H1 (cell line): ENCODE measurements at regions not wholly inside any gene's neighbourhood (a gene's known extent, or its start where the extent isn't known, plus 50 kb on each side); places are given as distances from the start of the nearest gene placed in this dataset.

ENCODE experiments used
- CTCF ChIA-PET: fragments of 300-600 bp; sonication (Branson Sonifier 250); formaldehyde crosslinking; loops from one replicate; lab custom pipeline; 2021; ENCODE audit not compliant: partially characterized antibody; lab: Charles Lee
- POLR2A ChIA-PET: fragments of 300-600 bp; sonication (Branson Sonifier 250); formaldehyde crosslinking; loops from one replicate; lab custom pipeline; 2021; ENCODE audit warnings: inconsistent platforms; ENCODE audit not compliant: partially characterized antibody; lab: Charles Lee
- DNase-seq, 2 experiments: peaks; one replicate each; pipeline versions ENCODE4 v3.0.0 to v3.0.0-alpha.2; 2010 to 2022; ENCODE audit warnings: low spot score in 2 of 2, low read depth in 1 of 2, mixed read lengths in 1 of 2
- FAIRE-seq: peaks from 2 replicates; lab custom pipeline; 2011; peaks lifted over from hg19 to GRCh38; lab: Jason Lieb, UNC
- H2AFZ ChIP-seq: 2 replicates; pipeline ENCODE4 v1.8.1; 2012; ENCODE audit warnings: low read length, inconsistent platforms
- H2AK5ac ChIP-seq: 2 replicates; pipeline ENCODE4 v1.6.1; 2013; ENCODE audit warnings: low read depth, low read length
- H2BK120ac ChIP-seq: replicated peaks from 2 replicates; pipeline ENCODE3; 2013; ENCODE audit warnings: low read depth, low read length, inconsistent platforms
- H2BK12ac ChIP-seq: 2 replicates; pipeline ENCODE4 v1.6.1; 2013; ENCODE audit warnings: low read depth, low read length
- H2BK15ac ChIP-seq: 2 replicates; pipeline ENCODE4 v1.6.1; 2013; ENCODE audit warnings: low read length
- H2BK20ac ChIP-seq: 2 replicates; pipeline ENCODE4 v1.6.1; 2013; ENCODE audit warnings: low read length
- H2BK5ac ChIP-seq: 2 replicates; pipeline ENCODE4 v1.6.1; 2013; ENCODE audit warnings: low read depth, low read length
- H3K14ac ChIP-seq: 2 replicates; pipeline ENCODE4 v1.6.1; 2013; ENCODE audit warnings: inconsistent platforms; ENCODE audit not compliant: insufficient read length
- H3K18ac ChIP-seq: 2 replicates; pipeline ENCODE4 v1.6.1; 2013; ENCODE audit warnings: low read length; ENCODE audit errors: extremely low read depth
- H3K23ac ChIP-seq: 2 replicates; pipeline ENCODE4 v1.6.1; 2013; ENCODE audit warnings: inconsistent platforms; ENCODE audit not compliant: insufficient read length
- H3K23me2 ChIP-seq: 2 replicates; pipeline ENCODE4 v1.6.1; 2013; ENCODE audit warnings: low read depth, low read length
- H3K27ac ChIP-seq: 2 replicates; pipeline ENCODE4 v1.6.1; 2011; ENCODE audit warnings: low read depth, low read length, inconsistent platforms
- H3K27me3 ChIP-seq, 4 experiments: replicated peaks in 1 of 4; 1 replicate in 1 of 4; 2 replicates in 3 of 4; pipeline versions ENCODE4 v1.6.1 to v1.8.1; 2011 to 2013; ENCODE audit warnings: low read length in 3 of 4, mild to moderate bottlenecking in 3 of 4, inconsistent platforms in 2 of 4, mixed read lengths in 2 of 4, moderate library complexity in 1 of 4; ENCODE audit not compliant: control insufficient read depth in 3 of 4, insufficient read depth in 3 of 4; ENCODE audit errors: extremely low read depth in 1 of 4
- H3K36me3 ChIP-seq, 4 experiments: 2 replicates each; pipeline versions ENCODE4 v1.6.1 to v1.8.1; 2011 to 2013; ENCODE audit warnings: mild to moderate bottlenecking in 4 of 4, low read length in 3 of 4, moderate library complexity in 2 of 4, control low read depth in 1 of 4, inconsistent platforms in 1 of 4; ENCODE audit not compliant: insufficient read depth in 4 of 4, control insufficient read depth in 2 of 4
- H3K4ac ChIP-seq: replicated peaks from 2 replicates; pipeline ENCODE3; 2013; ENCODE audit warnings: low read length, low read depth, mixed read lengths, inconsistent platforms; ENCODE audit not compliant: insufficient read length
- H3K4me1 ChIP-seq, 4 experiments: replicated peaks in 1 of 4; 1 replicate in 1 of 4; 2 replicates in 3 of 4; pipeline versions ENCODE4 v1.6.1 to v1.8.1; 2011 to 2013; ENCODE audit warnings: low read length in 3 of 4, inconsistent platforms in 2 of 4, mixed read lengths in 1 of 4; ENCODE audit not compliant: insufficient read depth in 4 of 4, control insufficient read depth in 3 of 4
- H3K4me2 ChIP-seq, 2 experiments: 2 replicates each; pipeline versions ENCODE4 v1.6.1 to v1.8.1; 2011 to 2013; ENCODE audit warnings: low read depth in 2 of 2, low read length in 2 of 2, control low read depth in 1 of 2, inconsistent platforms in 1 of 2, mild to moderate bottlenecking in 1 of 2; ENCODE audit not compliant: insufficient read depth in 1 of 2
- H3K4me3 ChIP-seq, 4 experiments: fragments of 200-600, 300-600 bp in 1 of 4; sonication (generic), shearing (Covaris generic), sonication (Bioruptor Twin) in 1 of 4; 2 replicates each; pipeline versions ENCODE4 v1.5.1 to v1.8.1; 2011 to 2016; ENCODE audit warnings: low read length in 4 of 4, low read depth in 3 of 4, control low read depth in 2 of 4, inconsistent platforms in 2 of 4, mild to moderate bottlenecking in 2 of 4, mixed read lengths in 1 of 4, moderate library complexity in 1 of 4; ENCODE audit not compliant: insufficient read depth in 2 of 4; ENCODE audit errors: extremely low read depth in 1 of 4
- H3K56ac ChIP-seq: replicated peaks from 2 replicates; pipeline ENCODE3; 2013; ENCODE audit warnings: low read depth, mild to moderate bottlenecking, mixed read lengths, low read length, inconsistent platforms; ENCODE audit not compliant: insufficient read length
- H3K79me1 ChIP-seq: 2 replicates; pipeline ENCODE4 v1.6.1; 2013; ENCODE audit warnings: low read depth, low read length, control low read depth
- H3K79me2 ChIP-seq, 2 experiments: 2 replicates each; pipeline versions ENCODE4 v1.6.1 to v1.8.1; 2012 to 2013; ENCODE audit warnings: low read length in 2 of 2, mild to moderate bottlenecking in 2 of 2, inconsistent platforms in 1 of 2; ENCODE audit not compliant: insufficient read depth in 2 of 2, control insufficient read depth in 1 of 2
- H3K9ac ChIP-seq, 4 experiments: replicated peaks in 1 of 4; 1 replicate in 1 of 4; 2 replicates in 3 of 4; pipeline versions ENCODE4 v1.6.1 to v1.8.1; 2011 to 2013; ENCODE audit warnings: low read depth in 3 of 4, low read length in 3 of 4, control low read depth in 2 of 4, mild to moderate bottlenecking in 2 of 4, moderate library complexity in 2 of 4, inconsistent platforms in 1 of 4; ENCODE audit errors: extremely low read depth in 1 of 4
- H3K9me3 ChIP-seq, 2 experiments: 2 replicates each; pipeline versions ENCODE4 v1.6.1 to v1.8.1; 2012 to 2013; ENCODE audit warnings: mild to moderate bottlenecking in 2 of 2, moderate library complexity in 2 of 2, control low read depth in 1 of 2, inconsistent platforms in 1 of 2, low read depth in 1 of 2, low read length in 1 of 2, mixed read lengths in 1 of 2; ENCODE audit not compliant: insufficient read depth in 2 of 2
- H4K20me1 ChIP-seq, 2 experiments: replicated peaks in 1 of 2; 2 replicates each; pipeline versions ENCODE3 to v1.8.1; 2011 to 2013; ENCODE audit warnings: inconsistent platforms in 2 of 2, low read length in 2 of 2, mild to moderate bottlenecking in 1 of 2; ENCODE audit not compliant: insufficient read depth in 2 of 2, control insufficient read depth in 1 of 2
- H4K5ac ChIP-seq: 2 replicates; pipeline ENCODE4 v1.6.1; 2013; ENCODE audit warnings: low read length, low read depth, mixed read lengths, inconsistent platforms; ENCODE audit not compliant: insufficient read length
- H4K8ac ChIP-seq: 2 replicates; pipeline ENCODE4 v1.8.0; 2013; ENCODE audit warnings: mild to moderate bottlenecking, moderate library complexity, low read length, inconsistent platforms; ENCODE audit not compliant: insufficient read depth; ENCODE audit errors: extremely low read depth
- H4K91ac ChIP-seq: replicated peaks from 2 replicates; pipeline ENCODE3; 2013; ENCODE audit warnings: low read length, mixed read lengths, inconsistent platforms; ENCODE audit not compliant: insufficient read length
- CREB1 ChIP-seq: IDR thresholded peaks from 2 replicates; pipeline ENCODE4 v1.6.1; 2012; ENCODE audit warnings: inconsistent platforms
- EZH2 ChIP-seq: fragments of 200-600 bp; sonication (generic); IDR thresholded peaks from 2 replicates; pipeline ENCODE4 v1.7.1; 2012; ENCODE audit warnings: low read depth, mild to moderate bottlenecking, moderate library complexity, low read length, inconsistent platforms; ENCODE audit not compliant: severe bottlenecking
- POLR2A ChIP-seq, 2 experiments: IDR thresholded peaks; 1 replicate in 1 of 2; 2 replicates in 1 of 2; pipeline ENCODE4 v1.6.1; 2011; ENCODE audit warnings: low read depth in 2 of 2, low read length in 2 of 2, mild to moderate bottlenecking in 2 of 2; ENCODE audit errors: control extremely low read depth in 1 of 2
- POU5F1 ChIP-seq: IDR thresholded peaks from 2 replicates; pipeline ENCODE4 v1.6.1; 2011; ENCODE audit warnings: low read depth, mild to moderate bottlenecking, low read length, moderate library complexity
- RAD21 ChIP-seq, 2 experiments: IDR thresholded peaks in 1 of 2; conservative IDR thresholded peaks in 1 of 2; 2 replicates each; pipeline ENCODE4 v1.6.1; 2011; ENCODE audit warnings: low read depth in 2 of 2, low read length in 2 of 2, improper control_type of control experiment in 1 of 2, inconsistent platforms in 1 of 2, mild to moderate bottlenecking in 1 of 2, moderate library complexity in 1 of 2
- SAP30 ChIP-seq: fragments of 300-600 bp; sonication (generic); IDR thresholded peaks from 2 replicates; pipeline ENCODE4 v1.7.1; 2012; ENCODE audit warnings: low read length, moderate library complexity, mild to moderate bottlenecking, inconsistent platforms; ENCODE audit not compliant: insufficient read depth, insufficient replicate concordance
- SIN3A ChIP-seq, 2 experiments: IDR thresholded peaks in 1 of 2; conservative IDR thresholded peaks in 1 of 2; 2 replicates each; pipeline ENCODE4 v1.6.1; 2011 to 2012; ENCODE audit warnings: low read length in 2 of 2, improper control_type of control experiment in 1 of 2, low read depth in 1 of 2, mild to moderate bottlenecking in 1 of 2
- SRF ChIP-seq: IDR thresholded peaks from 2 replicates; pipeline ENCODE4 v1.6.1; 2011; ENCODE audit warnings: mild to moderate bottlenecking, low read depth, low read length, moderate library complexity
- WGBS, 2 experiments: shearing (Covaris generic) in 1 of 2; methylation state at CpG; one replicate each; pipeline versions ENCODE4 v1.1.6 to v1.1.7; 2013 to 2015; ENCODE audit warnings: low lambda C conversion rate in 2 of 2, mixed read lengths in 2 of 2, inconsistent platforms in 1 of 2, low coverage in 1 of 2, missing lambda C conversion rate in 1 of 2; ENCODE audit not compliant: insufficient replicate concordance in 2 of 2, insufficient coverage in 1 of 2, insufficient read length in 1 of 2; ENCODE audit errors: extremely low coverage in 1 of 2, missing lambda C conversion rate in 1 of 2; 5-methylcytosine and 5-hydroxymethylcytosine counted together

- no peaks in the 10 kb centered on the region for H3K23me2 ChIP-seq
- ChIA-PET POLR2A (no interaction called here), CTCF (no interaction called here)
- no peaks in the 10 kb centered on the region for H3K4me1 ChIP-seq
- no peaks in the 10 kb centered on the region for H3K79me1 ChIP-seq
- no peak overlapping the region for H2BK15ac ChIP-seq
- FAIRE-seq, result no peak
- H3K56ac ChIP-seq, result no peak overlapping the region
- no peak overlapping the region for H2AFZ ChIP-seq
- no peak for DNase-seq
- no peaks in the 10 kb centered on the region for H3K79me2 ChIP-seq
- H3K18ac ChIP-seq, result no peak overlapping the region
- no peak overlapping the region for H3K23ac ChIP-seq
- H2BK20ac ChIP-seq, result no peak overlapping the region
- H2AK5ac ChIP-seq, result no peak overlapping the region
- H2BK120ac ChIP-seq, result no peak overlapping the region
- H4K8ac ChIP-seq, result no peak overlapping the region
- no peak overlapping the region for H2BK5ac ChIP-seq
- no peak overlapping the region for H4K5ac ChIP-seq
- H3K14ac ChIP-seq, result no peak overlapping the region
- TF ChIP-seq POLR2A (IDR thresholded peaks at IDR 0.05; ENCODE audit: control extremely low read depth in 1 of 2, low read depth in 2 of 2, low read length in 2 of 2), result no peak
- TF ChIP-seq SRF, result no peak
- no peak for TF ChIP-seq SIN3A (conservative IDR thresholded peaks at IDR 0.05 in 1 of 2, IDR thresholded peaks at IDR 0.05 in 1 of 2; ENCODE audit: low read depth in 1 of 2, low read length in 2 of 2)
- TF ChIP-seq CREB1, result no peak
- TF ChIP-seq SAP30, result no peak
- no peak for TF ChIP-seq EZH2
- no peak for TF ChIP-seq POU5F1
- no peak for TF ChIP-seq RAD21 (IDR thresholded peaks at IDR 0.05 in 1 of 2, conservative IDR thresholded peaks at IDR 0.05 in 1 of 2; ENCODE audit: low read depth in 2 of 2, low read length in 2 of 2)
- TF ChIP-seq, all 59 proteins: peak for 0
- no peak overlapping the region for H3K27ac ChIP-seq
- H4K91ac ChIP-seq, result no peak overlapping the region
- 88% methylated on average over 1 of the region's 1 CpG; no CpG with 5 or more reads in 1 of the 2 experiments for WGBS, 2 experiments
- no peaks in the 10 kb centered on the region for H3K9me3 ChIP-seq
- no peaks in the 10 kb centered on the region for H3K27me3 ChIP-seq
- no peak overlapping the region for H3K4ac ChIP-seq
- H4K20me1 ChIP-seq, result no peaks in the 10 kb centered on the region
- H3K4me3 ChIP-seq, result no peak overlapping the region
- H3K9ac ChIP-seq, result no peak overlapping the region
- H3K4me2 ChIP-seq, result no peak overlapping the region
- H2BK12ac ChIP-seq, result no peak overlapping the region
- no peaks in the 10 kb centered on the region for H3K36me3 ChIP-seq
Measured at GRCh38 chr16:59880611-59881010, 1146.5 kb upstream of the GOT2 start.
